Anterior cingulate cortex (tissue), 58 donors: ENCODE measurements at regions not wholly inside any gene's neighbourhood (a gene's known extent, or its start where the extent isn't known, plus 50 kb on each side); places are given as distances from the start of the nearest gene placed in this dataset.
"Not testable (repeated sequence)": the region's sequence is repeated elsewhere in the genome, so short reads cannot be mapped to it uniquely, and the experiment has no call there.

ENCODE experiments used
- DNase-seq, 58 donors: peaks; one replicate each; lab custom pipeline; 2025; lab: John Stamatoyannopoulos, UW

- no peak for DNase-seq
These were observed 68.3 kb downstream of the ALG10B start for GRCh38 chr12:38384816-38385378.

- no peak for DNase-seq
These were observed 68.9 kb downstream of the ALG10B start for GRCh38 chr12:38385486-38385885.

DNA sequence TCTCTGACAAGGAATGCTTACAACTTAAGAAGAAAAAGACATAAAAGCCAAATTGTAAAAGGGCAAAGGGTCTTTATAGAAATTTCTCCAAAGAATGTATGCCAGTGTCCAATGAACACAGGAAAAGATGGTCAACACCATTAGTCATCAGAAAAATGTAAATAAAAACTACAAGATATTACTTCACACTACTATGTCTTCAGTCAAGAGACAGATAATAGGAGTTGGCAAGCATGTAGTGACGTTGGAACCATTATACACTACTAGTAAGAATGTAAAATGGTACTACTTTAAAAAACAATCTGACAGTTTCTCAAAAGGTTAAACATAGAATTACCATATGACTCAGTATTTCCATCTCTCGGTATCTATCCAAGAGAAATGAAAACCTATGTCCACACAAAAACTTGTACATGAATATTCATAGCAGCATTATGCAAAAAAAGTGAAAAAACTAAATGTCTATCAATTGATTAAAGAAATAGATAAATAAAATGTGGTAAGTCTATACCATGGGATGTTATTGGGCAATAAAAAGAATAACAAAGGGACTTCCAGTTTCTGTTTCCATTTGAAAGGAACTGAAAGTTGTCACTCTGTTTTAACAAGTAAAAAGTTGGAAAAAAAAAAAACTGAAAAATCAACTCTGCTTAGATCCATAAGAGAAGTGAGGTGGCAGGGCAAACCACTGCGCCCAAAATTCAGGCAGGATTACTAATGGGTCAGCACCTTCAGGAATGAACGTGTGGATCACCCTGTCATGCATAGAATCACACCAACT, 69.8 kb downstream of the ALG10B start:
- DNase-seq: no peak

- DNase-seq: no peak
These were observed 73.0 kb downstream of the ALG10B start for GRCh38 chr12:38389614-38390013.

- DNase-seq: no peak
These were observed 74.4 kb downstream of the ALG10B start for GRCh38 chr12:38391007-38391406.

GRCh38 chr12:38392554-38393144, 76.1 kb downstream of the ALG10B start:
- no peak for DNase-seq

DNA sequence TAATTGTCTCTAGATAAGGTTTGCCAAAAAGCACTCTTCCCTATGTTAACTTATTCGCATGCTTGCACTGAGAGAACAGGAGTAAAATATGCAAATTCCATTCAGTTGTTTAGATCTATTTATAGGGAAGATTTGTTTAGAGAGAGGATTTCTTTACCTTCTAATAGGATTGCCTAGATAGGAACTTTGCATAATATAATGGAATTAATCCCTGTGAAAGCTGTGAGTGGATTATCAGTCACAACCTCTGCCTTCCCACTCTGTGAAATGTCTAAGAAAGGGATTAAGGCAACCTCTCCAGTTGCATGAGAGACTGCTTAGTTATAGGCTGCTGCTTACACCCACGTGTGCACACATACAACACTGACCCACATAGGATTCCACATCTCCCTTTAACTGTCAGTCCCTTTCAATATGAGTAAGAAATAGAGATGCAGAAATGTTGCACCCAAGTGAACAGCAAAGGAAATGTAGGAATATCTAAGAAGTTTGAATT, 83.2 kb downstream of the ALG10B start:
- no peak for DNase-seq

DNA sequence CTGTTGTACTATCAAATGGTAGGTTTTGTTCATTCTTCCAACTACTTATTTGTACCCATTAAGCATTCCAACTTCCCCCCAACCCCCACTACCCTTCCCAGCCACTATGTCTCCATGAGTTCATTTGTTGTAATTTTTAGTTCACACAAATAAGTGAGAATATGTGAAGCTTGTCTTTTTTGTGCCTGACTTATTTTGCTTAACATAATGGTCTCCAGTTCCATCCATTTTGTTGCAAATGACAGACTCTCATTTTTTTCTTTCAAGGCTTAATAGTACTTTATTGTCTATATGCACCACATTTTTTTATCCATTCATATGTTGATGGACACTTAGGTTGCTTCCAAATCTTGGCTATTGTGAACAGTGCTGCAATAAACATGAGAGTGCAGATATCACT, 86.2 kb downstream of the ALG10B start:
- no peak for DNase-seq

DNA sequence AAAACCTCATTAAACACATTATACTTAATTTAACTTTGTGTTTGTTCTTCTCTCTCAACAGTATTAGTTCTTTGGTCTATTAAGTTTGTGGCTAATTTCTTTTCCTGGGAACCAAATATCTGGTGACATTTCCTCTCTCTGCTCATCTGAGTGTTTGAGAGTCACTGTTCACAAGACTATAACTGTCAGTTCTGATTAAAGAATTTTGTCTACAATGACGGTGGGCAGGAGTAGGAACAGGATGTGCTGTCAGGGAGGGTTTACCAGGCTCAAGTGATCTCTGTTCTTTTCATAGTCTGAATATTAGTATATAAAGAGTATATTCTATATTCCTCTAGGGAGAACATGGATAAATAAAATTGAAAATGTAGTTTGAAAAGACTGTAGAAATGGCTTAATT, 92.9 kb downstream of the ALG10B start:
- DNase-seq: no peak

GRCh38 chr12:38411426-38411825, 94.9 kb downstream of the ALG10B start:
- DNase-seq: peak in 1 of 58 donors; percentile 2

- DNase-seq: no peak
These were observed 95.4 kb downstream of the ALG10B start for GRCh38 chr12:38411946-38412345.

DNA sequence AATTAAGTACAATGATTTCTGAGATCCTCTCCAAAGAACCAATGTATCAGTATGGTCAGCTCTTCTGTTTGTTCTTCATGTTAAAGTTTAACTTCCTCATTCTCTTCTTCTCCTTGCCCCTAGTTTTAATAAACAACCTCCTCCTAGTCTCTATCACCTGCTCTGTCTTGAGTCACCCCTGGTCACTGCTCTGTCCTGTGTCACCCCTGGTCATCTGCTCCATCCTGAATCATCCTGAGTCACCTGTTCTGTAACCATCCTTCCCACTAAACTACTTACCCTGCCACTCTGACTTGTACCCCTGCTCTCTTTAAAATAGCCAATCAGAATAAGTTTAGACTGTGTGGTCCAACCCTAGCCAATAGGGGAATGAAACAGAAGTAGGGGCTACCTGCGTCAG, 100.5 kb downstream of the ALG10B start:
- no peak for DNase-seq

DNA sequence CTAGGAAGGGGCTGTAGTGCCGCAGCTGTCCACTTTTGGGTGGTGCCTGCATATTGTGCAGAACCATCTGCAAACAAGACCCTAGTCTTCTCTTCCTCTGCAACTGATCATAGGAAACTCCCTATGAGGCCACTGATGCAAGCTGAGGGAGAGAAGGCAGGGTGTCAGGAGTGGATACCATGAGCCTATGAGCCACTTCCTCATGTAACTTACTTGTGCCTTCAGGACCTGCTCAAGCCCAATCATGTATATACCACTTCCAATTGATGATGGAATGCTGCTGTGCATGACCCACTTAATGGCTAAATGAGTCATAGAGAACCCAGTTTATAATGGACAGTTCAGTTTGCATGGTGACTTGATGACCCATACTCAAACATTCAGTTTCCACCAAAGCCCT, 107.9 kb downstream of the ALG10B start:
- DNase-seq: no peak

GRCh38 chr12:38427442-38427841, 110.9 kb downstream of the ALG10B start:
- DNase-seq: no peak

GRCh38 chr12:38431921-38432320, 115.3 kb downstream of the ALG10B start:
- DNase-seq: no peak

- not testable (repeated sequence) for DNase-seq
These were observed 125.3 kb downstream of the ALG10B start for GRCh38 chr12:38441871-38442281.

- DNase-seq: no peak
These were observed 128.5 kb downstream of the ALG10B start for GRCh38 chr12:38445040-38445439.

GRCh38 chr12:38448991-38449390, 132.4 kb downstream of the ALG10B start:
- DNase-seq: no peak

DNA sequence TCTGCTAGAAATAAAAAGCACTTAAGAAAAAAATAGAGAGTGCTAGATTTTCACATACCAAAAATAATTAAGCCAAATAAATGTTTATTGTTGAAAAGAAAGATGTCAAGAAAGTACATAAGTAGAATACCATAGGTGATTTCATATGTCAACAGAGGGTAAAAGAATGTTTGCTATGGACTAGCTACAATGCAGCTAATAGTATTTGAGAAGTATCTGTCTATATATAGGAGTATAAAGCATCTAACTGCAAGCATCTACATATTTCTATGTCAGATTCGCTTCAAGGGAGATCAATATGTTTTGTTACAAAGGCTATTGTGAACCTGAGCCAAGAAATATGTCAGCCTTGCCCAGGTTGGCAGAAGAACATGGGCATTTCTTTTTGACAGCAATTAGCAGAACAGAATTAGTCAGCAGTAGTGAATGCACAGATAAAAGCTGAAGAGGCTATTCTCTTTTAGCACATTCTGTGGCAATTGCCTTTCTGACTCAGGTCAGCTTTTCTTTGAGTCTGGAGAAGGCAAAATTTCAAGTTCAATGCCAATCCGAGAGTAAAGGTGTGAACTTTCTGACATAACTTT, 140.1 kb downstream of the ALG10B start:
- DNase-seq: no peak

- DNase-seq: no peak
These were observed 148.4 kb downstream of the ALG10B start for GRCh38 chr12:38465020-38465419.

DNA sequence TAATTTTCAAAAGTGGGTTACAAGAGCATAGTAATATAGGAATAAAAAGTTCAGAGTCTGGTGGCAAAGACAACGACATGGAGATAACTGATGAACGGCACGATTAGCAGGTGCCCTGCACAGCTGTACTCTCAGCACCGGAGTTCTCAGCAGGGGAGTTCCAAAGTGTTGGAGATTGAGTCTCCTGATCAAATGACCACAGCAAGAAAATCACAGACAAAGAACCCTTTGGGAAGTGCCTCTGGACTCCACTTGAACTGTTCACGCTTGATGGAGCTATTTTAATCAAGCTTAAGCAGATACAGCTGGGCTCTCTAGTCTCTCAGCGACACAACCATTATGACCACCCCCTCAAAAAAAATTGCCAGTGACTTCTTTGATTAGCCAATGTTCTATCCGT, 153.1 kb downstream of the ALG10B start:
- DNase-seq: no peak
